Testis (tissue), 2 donors: ENCODE measurements at regions not wholly inside any gene's neighbourhood (a gene's known extent, or its start where the extent isn't known, plus 50 kb on each side); places are given as distances from the start of the nearest gene placed in this dataset.
"Not testable (repeated sequence)": the region's sequence is repeated elsewhere in the genome, so short reads cannot be mapped to it uniquely, and the experiment has no call there.

Experiments
- CTCF ChIP-seq, 3 experiments: fragments of 450-650 bp in 2 of 3; fragments of 200-600 bp in 1 of 3; sonication (generic) in 1 of 3; IDR thresholded peaks; one replicate each; pipeline ENCODE4 v1.5.1; 2016 to 2019; ENCODE audit warnings: antibody characterized with exemption in 3 of 3, mild to moderate bottlenecking in 2 of 3, moderate library complexity in 1 of 3
- POLR2A ChIP-seq: fragments of 450-650 bp; IDR thresholded peaks from one replicate; pipeline ENCODE4 v1.6.1; 2017; ENCODE audit warnings: antibody characterized with exemption, mild to moderate bottlenecking, moderate library complexity

- TF ChIP-seq CTCF (IDR thresholded peaks at IDR 0.05); POLR2A: not testable (repeated sequence)
These were observed 388.3 kb downstream of the PRELID2 start for GRCh38 chr5:145446875-145447274.
